ENCODE measurements at regions not wholly inside any gene's neighbourhood (a gene's known extent, or its start where the extent isn't known, plus 50 kb on each side); places are given as distances from the start of the nearest gene placed in this dataset.

- TF ChIP-seq CTCF (IDR thresholded peaks at IDR 0.05) (no peak), USF2 (CRISPR knock-in tag; IDR thresholded peaks at IDR 0.05) (no peak), FOXJ3 (CRISPR knock-in tag; IDR thresholded peaks at IDR 0.05; ENCODE audit: borderline replicate concordance) (no peak), ZSCAN18 (CRISPR knock-in tag; IDR thresholded peaks at IDR 0.05) (no peak), NR2C2 (CRISPR knock-in tag; IDR thresholded peaks at IDR 0.05) (no peak), TEAD4 (CRISPR knock-in tag; IDR thresholded peaks at IDR 0.05) (no peak), ESRRA (CRISPR knock-in tag; IDR thresholded peaks at IDR 0.05; ENCODE audit: borderline replicate concordance) (no peak), IRF2 (CRISPR knock-in tag; IDR thresholded peaks at IDR 0.05; ENCODE audit: borderline replicate concordance, low read depth) (no peak), ZMAT4 (CRISPR knock-in tag; IDR thresholded peaks at IDR 0.05) (no peak)
These were observed 888.4 kb downstream of the TRIB2 start for GRCh38 chr2:13604951-13605661.

Measured in WTC11 (cell line).